ENCODE measurements at regions not wholly inside any gene's neighbourhood (a gene's known extent, or its start where the extent isn't known, plus 50 kb on each side); places are given as distances from the start of the nearest gene placed in this dataset.

GRCh38 chr11:129322941-129323340 is 52.7 kb upstream of the BARX2 start:
- H4K8ac ChIP-seq (ENCODE audit: extremely low read depth, insufficient read depth, low read length), result no peak overlapping the region
- ChIA-PET POLR2A (ENCODE audit: partially characterized antibody) (no interaction called here), CTCF (ENCODE audit: partially characterized antibody) (interaction anchor here (1.6 kb wide), 1 partner anchor 9 kb away, joined by 3 read pairs; no protein-coding TSS in a partner anchor)
- no peaks in the 10 kb centered on the region for H3K9me3 ChIP-seq (ENCODE audit: insufficient read depth in 2 of 2, low read depth in 1 of 2, low read length in 1 of 2)
- no peak overlapping the region for H3K4me2 ChIP-seq (ENCODE audit: insufficient read depth in 1 of 2, low read depth in 2 of 2, low read length in 2 of 2)
- H3K14ac ChIP-seq (ENCODE audit: insufficient read length), result no peak overlapping the region
- H3K18ac ChIP-seq (ENCODE audit: extremely low read depth, low read length), result no peak overlapping the region
- H3K23ac ChIP-seq (ENCODE audit: insufficient read length), result no peak overlapping the region
- H2AK5ac ChIP-seq (ENCODE audit: low read depth, low read length), result no peak overlapping the region
- H3K79me1 ChIP-seq (ENCODE audit: low read depth, low read length), result no peaks in the 10 kb centered on the region
- TF ChIP-seq POLR2A (IDR thresholded peaks at IDR 0.05; ENCODE audit: control extremely low read depth in 1 of 2, low read depth in 2 of 2, low read length in 2 of 2) (no peak), BCL11A (IDR thresholded peaks at IDR 0.05; ENCODE audit: low read depth in 2 of 2, low read length in 2 of 2) (no peak), KDM4A (IDR thresholded peaks at IDR 0.05; ENCODE audit: low read depth, low read length, severe bottlenecking) (no peak), RXRA (IDR thresholded peaks at IDR 0.05; ENCODE audit: insufficient read depth, low read depth, low read length) (no peak), TAF1 (IDR thresholded peaks at IDR 0.05; ENCODE audit: low read depth, low read length) (no peak)
- no peaks in the 10 kb centered on the region for H4K20me1 ChIP-seq (replicated peaks in 1 of 2; ENCODE audit: control insufficient read depth in 1 of 2, insufficient read depth in 2 of 2, low read length in 2 of 2)
- no peak overlapping the region for H3K27ac ChIP-seq (ENCODE audit: low read depth, low read length)
- H3K56ac ChIP-seq (replicated peaks; ENCODE audit: insufficient read length, low read depth, low read length), result no peak overlapping the region
- FAIRE-seq, result no peak
- no peak overlapping the region for H2AFZ ChIP-seq (ENCODE audit: low read length)
- no peak overlapping the region for H3K4ac ChIP-seq (replicated peaks; ENCODE audit: insufficient read length, low read depth, low read length)
- H2BK5ac ChIP-seq (ENCODE audit: low read depth, low read length), result no peak overlapping the region
- H2BK12ac ChIP-seq (ENCODE audit: low read depth, low read length), result no peak overlapping the region
- no peaks in the 10 kb centered on the region for H3K23me2 ChIP-seq (ENCODE audit: low read depth, low read length)
- 93% methylated on average over 8 of the region's 8 CpGs; no CpG with 5 or more reads in 1 of the 2 experiments for WGBS, 2 experiments (ENCODE audit: extremely low coverage in 1 of 2, insufficient coverage in 1 of 2, insufficient read length in 1 of 2, insufficient replicate concordance in 2 of 2, low coverage in 1 of 2, low lambda C conversion rate in 2 of 2, missing lambda C conversion rate in 1 of 2)
- peak in 1 of 2 experiments; percentile 41 for DNase-seq (ENCODE audit: low read depth in 1 of 2, low spot score in 2 of 2)
- H3K4me1 ChIP-seq (replicated peaks in 1 of 4; ENCODE audit: control insufficient read depth in 3 of 4, insufficient read depth in 4 of 4, low read length in 3 of 4), result peaks cover 0 to 6% (median 2%) of the 10 kb centered on the region in 4 experiments; a peak in 2 of 7 replicates
- H4K91ac ChIP-seq (replicated peaks; ENCODE audit: insufficient read length, low read length), result no peak overlapping the region
- peaks cover 0 to 2% (median 0%) of the 10 kb centered on the region in 4 experiments; a peak in 1 of 7 replicates for H3K27me3 ChIP-seq (replicated peaks in 1 of 4; ENCODE audit: control insufficient read depth in 3 of 4, extremely low read depth in 1 of 4, insufficient read depth in 3 of 4, low read length in 3 of 4)
- H2BK15ac ChIP-seq (ENCODE audit: low read length), result no peak overlapping the region; the same call in 1 of the 2 replicates
- H3K9ac ChIP-seq (replicated peaks in 1 of 4; ENCODE audit: extremely low read depth in 1 of 4, low read depth in 3 of 4, low read length in 3 of 4), result no peak overlapping the region
- no peak overlapping the region for H3K4me3 ChIP-seq (ENCODE audit: extremely low read depth in 1 of 4, insufficient read depth in 2 of 4, low read depth in 3 of 4, low read length in 4 of 4)
- no peaks in the 10 kb centered on the region for H3K36me3 ChIP-seq (ENCODE audit: control insufficient read depth in 2 of 4, insufficient read depth in 4 of 4, low read length in 3 of 4)
- H2BK20ac ChIP-seq (ENCODE audit: low read length), result no peak overlapping the region
- no peak overlapping the region for H4K5ac ChIP-seq (ENCODE audit: insufficient read length, low read depth, low read length)
- H3K79me2 ChIP-seq (ENCODE audit: control insufficient read depth in 1 of 2, insufficient read depth in 2 of 2, low read length in 2 of 2), result no peaks in the 10 kb centered on the region
- no peak overlapping the region for H2BK120ac ChIP-seq (replicated peaks; ENCODE audit: low read depth, low read length)

Data from H1 (cell line).